RWPE2 (cell line): ENCODE measurements at regions not wholly inside any gene's neighbourhood (a gene's known extent, or its start where the extent isn't known, plus 50 kb on each side); places are given as distances from the start of the nearest gene placed in this dataset.

Source experiments
- ATAC-seq: fragments of 200-7000 bp; cut with Tn5 transposase; 3 replicates; pipeline ENCODE4 v1.9.1; 2021; ENCODE audit warnings: low read depth
- DNase-seq: peaks from one replicate; pipeline ENCODE4 v3.0.0-alpha.2; 2020; ENCODE audit warnings: low spot score
- H3K27ac ChIP-seq: fragments of 450-650 bp; 2 replicates; pipeline ENCODE4 v1.5.1; 2017; ENCODE audit warnings: mild to moderate bottlenecking; ENCODE audit not compliant: poor library complexity, severe bottlenecking
- H3K27me3 ChIP-seq: fragments of 250-450 bp; sonication (Bioruptor Pico); 2 replicates; pipeline ENCODE4 v1.5.1; 2021; ENCODE audit warnings: mild to moderate bottlenecking, moderate library complexity; ENCODE audit not compliant: insufficient read depth, poor library complexity, severe bottlenecking
- H3K36me3 ChIP-seq: fragments of 250-450 bp; sonication (Bioruptor Pico); 2 replicates; pipeline ENCODE4 v1.5.1; 2020; ENCODE audit warnings: low read depth, mild to moderate bottlenecking, moderate library complexity
- H3K4me1 ChIP-seq: fragments of 250-450 bp; sonication (Bioruptor Pico); 2 replicates; pipeline ENCODE4 v1.5.1; 2021; ENCODE audit warnings: mild to moderate bottlenecking, moderate library complexity; ENCODE audit not compliant: insufficient read depth, poor library complexity, severe bottlenecking
- H3K4me3 ChIP-seq: fragments of 250-450 bp; sonication (Bioruptor Pico); 2 replicates; pipeline ENCODE4 v1.5.1; 2021; ENCODE audit warnings: mild to moderate bottlenecking, moderate library complexity; ENCODE audit not compliant: severe bottlenecking
- H3K9me3 ChIP-seq: fragments of 250-450 bp; sonication (Bioruptor Pico); 2 replicates; pipeline ENCODE4 v1.5.1; 2021; ENCODE audit warnings: mild to moderate bottlenecking, moderate library complexity; ENCODE audit not compliant: severe bottlenecking
- CTCF ChIP-seq: fragments of 450-650 bp; IDR thresholded peaks from one replicate; pipeline ENCODE4 v1.5.1; 2017; ENCODE audit warnings: mild to moderate bottlenecking, moderate library complexity; ENCODE audit not compliant: poor library complexity, severe bottlenecking

- no peak for ATAC-seq
- Histone ChIP-seq H3K4me1 (no peaks in the 10 kb centered on the region), H3K9me3 (no peaks in the 10 kb centered on the region), H3K27me3 (no peaks in the 10 kb centered on the region), H3K27ac (no peak overlapping the region), H3K4me3 (no peak overlapping the region), H3K36me3 (no peaks in the 10 kb centered on the region)
- no peak for TF ChIP-seq CTCF
- DNase-seq, result no peak
Observed at GRCh38 chr3:118810499-118811035, 224.1 kb downstream of the IGSF11 start.

- ATAC-seq (no peak), DNase-seq (no peak)
- Histone ChIP-seq H3K36me3 (no peaks in the 10 kb centered on the region), H3K4me3 (no peak overlapping the region), H3K4me1 (no peaks in the 10 kb centered on the region), H3K27ac (no peak overlapping the region), H3K27me3 (no peaks in the 10 kb centered on the region), H3K9me3 (no peaks in the 10 kb centered on the region)
- TF ChIP-seq CTCF, result no peak
Observed at GRCh38 chr3:118811236-118811732, 223.4 kb downstream of the IGSF11 start.

- TF ChIP-seq CTCF, result no peak
- Histone ChIP-seq H3K9me3 (no peaks in the 10 kb centered on the region), H3K4me1 (peaks cover 4% of the 10 kb centered on the region), H3K27me3 (no peaks in the 10 kb centered on the region), H3K36me3 (no peaks in the 10 kb centered on the region), H3K4me3 (no peak overlapping the region), H3K27ac (no peak overlapping the region)
- no peak for ATAC-seq
- no peak for DNase-seq
Observed at GRCh38 chr3:118813472-118813871, 221.2 kb downstream of the IGSF11 start.

GRCh38 chr3:118817748-118818165 is 216.9 kb downstream of the IGSF11 start:
- peak; percentile 88 for TF ChIP-seq CTCF
- Histone ChIP-seq H3K36me3 (no peaks in the 10 kb centered on the region), H3K4me3 (no peak overlapping the region), H3K27me3 (no peaks in the 10 kb centered on the region), H3K27ac (no peak overlapping the region), H3K4me1 (peaks cover 4% of the 10 kb centered on the region), H3K9me3 (no peaks in the 10 kb centered on the region)
- ATAC-seq, result peak; percentile 87
- no peak for DNase-seq

- Histone ChIP-seq H3K27me3 (no peaks in the 10 kb centered on the region), H3K4me3 (no peak overlapping the region), H3K4me1 (peaks cover 4% of the 10 kb centered on the region), H3K27ac (no peak overlapping the region), H3K36me3 (no peaks in the 10 kb centered on the region), H3K9me3 (no peaks in the 10 kb centered on the region)
- DNase-seq (no peak), ATAC-seq (peak; percentile 60; the same call in 2 of the 3 replicates)
- TF ChIP-seq CTCF, result no peak
Observed at GRCh38 chr3:118818386-118818785, 216.3 kb downstream of the IGSF11 start.
